T-helper 2 cell treated with Interferon-gamma antibody and Interleukin-4, amounts not matched to agents 100 ng/mL and 5 ng/mL, for 36 hours (primary cell): ENCODE measurements at regions not wholly inside any gene's neighbourhood (a gene's known extent, or its start where the extent isn't known, plus 50 kb on each side); places are given as distances from the start of the nearest gene placed in this dataset.

ENCODE experiments used
- intact Hi-C: fragments of 100-400 bp; cut with micrococcal nuclease; formaldehyde crosslinking; loops from one replicate; pipeline ENCODE4 v1.15.1; 2023

DNA sequence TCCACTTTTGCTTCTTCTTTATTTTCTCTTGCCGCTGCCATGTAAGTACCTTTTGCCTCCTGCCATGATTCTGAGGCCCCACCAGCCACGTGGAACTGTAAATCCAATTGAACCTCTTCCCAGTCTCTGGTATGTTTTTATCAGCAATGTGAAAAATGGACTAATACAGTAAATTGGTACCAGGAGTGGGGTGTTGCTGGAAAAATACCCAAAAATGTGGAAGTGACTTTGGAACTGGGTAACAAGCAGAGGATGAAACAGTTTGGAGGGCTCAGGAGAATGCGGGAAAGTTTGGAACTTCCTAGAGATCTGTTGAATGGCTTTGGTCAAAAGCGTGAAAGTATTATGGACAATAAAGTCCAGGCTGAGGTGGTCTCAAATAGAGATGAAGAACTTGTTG is 670.3 kb upstream of the ZWINT start:
- intact Hi-C loops = no loop called here

DNA sequence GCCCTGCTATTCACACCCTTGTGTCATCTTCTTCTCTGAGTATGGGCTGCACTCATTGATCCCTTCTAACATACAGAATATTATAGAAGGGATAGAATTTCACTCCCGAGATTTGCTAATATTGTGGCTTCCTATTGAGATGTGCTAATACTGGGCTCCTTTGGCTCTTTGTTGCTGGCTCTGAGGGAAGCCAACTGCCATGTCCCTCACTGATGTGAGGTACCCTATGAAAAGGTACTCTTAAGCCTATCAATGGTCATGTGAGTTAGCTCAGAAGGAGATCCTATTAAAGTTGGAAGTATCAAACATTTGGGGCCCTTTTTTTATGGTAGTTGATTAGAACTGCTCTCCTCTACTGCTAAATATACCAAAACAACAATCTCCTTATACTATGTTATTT is 665.2 kb upstream of the ZWINT start:
- intact Hi-C loops = no loop called here

DNA sequence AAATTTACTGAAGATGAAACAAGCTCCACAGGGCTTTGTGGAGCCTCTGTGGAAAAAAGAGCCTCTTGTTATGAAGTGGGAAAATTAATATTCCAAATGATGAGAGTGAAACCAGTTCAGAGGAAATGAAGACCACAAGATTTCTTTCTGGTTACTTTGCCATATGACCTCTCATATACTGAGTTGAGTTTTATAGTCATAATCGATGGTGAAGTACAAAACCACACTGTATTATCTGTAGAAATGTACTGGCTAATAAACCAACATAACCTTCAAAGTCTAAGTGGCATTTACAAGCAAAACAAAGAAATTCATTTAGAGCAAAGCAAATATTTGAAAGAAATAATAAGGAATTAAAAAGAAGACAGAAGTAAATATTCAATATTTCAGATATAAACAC is 662.6 kb upstream of the ZWINT start:
- intact Hi-C loops = no loop called here

DNA sequence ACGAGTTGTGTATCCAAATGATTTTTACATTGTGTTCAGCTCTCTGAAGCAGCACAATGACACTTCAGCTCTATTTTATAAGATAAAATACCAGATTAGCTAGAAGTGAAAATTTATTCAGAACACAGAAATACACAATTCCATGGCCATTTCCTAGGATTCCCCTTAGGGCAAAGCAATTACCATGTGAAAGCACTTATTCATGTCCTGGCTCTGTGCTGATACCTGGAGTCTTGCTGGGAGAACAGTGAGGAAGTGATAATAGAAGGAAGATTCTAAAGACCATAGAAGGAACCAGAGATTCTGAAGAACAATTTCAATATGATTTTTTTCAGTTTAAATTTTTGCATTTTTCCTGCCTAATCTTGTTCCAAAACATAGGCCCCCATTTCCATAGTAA is 657.4 kb upstream of the ZWINT start:
- intact Hi-C loops = no loop called here

DNA sequence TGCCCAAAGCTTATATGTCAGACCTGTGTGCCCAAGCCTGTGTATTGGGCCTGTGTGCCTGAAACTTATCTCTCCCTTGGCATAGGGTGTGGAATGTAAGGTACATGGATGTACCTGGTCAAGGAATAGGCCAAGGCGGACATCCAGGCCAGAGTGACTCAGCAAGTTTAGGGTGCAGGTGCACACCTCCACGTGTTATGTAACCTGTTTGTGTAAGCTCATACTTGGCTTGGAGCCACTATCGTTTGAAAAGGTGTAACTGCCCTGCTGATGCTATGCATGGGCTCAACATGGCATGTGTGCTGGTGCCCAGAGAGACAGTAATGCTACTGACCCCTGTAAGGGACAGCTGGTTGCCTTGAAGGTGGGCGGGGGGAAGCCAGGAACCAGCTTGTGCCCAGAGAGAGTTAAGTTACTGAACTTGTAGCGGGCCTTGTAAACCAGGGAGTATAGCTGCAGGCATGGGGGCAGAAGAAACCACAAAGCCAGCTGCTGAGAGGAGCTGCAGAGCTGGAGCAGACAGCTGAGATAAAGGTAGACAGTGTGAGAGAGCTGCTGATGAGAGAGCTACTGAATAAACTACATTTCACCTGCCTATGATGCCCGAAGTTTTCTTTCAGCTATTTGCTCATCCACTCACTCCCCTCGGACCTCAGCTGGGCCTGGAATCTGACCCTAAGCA is 656.4 kb upstream of the ZWINT start:
- intact Hi-C loops = no loop called here

DNA sequence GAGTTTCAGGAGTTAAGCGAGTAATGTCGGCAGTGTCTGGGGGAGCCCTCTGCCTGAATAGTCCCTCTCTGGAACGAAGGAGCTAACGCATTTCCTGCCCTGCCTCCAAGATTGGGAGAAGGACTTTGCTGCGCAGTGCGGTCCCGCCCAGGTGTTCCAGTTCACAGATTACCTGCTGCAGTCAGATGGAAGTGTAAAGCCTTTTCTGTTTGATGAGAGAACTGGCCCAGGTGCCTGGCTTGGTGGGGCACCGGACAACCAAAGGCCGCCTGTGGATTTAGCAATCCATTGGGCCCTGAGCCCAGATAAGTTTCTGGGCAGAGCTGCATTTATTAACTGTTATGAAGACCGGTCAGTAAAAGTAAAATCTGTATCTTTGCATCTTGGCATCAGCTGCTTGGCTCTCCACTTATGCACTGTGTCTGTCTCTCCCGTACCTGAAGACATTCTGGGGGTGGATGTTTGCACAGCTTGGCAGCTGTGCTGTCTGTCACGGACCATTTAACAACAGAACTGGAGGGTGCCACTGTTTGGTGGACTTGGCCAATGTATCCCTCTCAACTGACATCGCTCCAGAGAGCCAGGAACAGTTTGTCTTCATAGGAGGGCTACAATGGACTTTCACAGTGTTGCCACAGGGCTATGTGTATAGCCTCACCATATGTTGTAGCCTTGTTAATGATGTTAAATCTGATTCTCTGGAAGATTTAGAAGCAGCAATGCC is 654.7 kb upstream of the ZWINT start:
- intact Hi-C loops = no loop called here

DNA sequence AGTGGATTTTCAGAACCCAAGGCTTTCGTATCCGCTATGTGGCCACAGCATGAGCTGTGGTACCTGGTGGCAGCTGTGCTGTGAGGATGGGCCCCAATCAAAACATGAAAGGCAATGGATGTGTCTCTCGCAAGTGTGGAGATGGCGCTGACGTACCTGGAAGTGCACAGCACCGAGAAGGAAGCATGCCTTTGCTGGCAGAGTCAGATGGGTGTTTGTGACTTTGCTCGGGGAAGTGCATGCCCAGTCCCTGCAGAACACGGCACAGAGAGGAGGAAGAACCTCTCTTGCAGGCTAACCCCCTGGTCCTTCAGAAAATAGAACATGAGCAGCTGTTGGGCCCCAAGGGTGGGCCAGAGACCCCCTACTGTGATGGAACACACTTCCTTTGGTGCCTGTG is 654.1 kb upstream of the ZWINT start:
- intact Hi-C loops = no loop called here

DNA sequence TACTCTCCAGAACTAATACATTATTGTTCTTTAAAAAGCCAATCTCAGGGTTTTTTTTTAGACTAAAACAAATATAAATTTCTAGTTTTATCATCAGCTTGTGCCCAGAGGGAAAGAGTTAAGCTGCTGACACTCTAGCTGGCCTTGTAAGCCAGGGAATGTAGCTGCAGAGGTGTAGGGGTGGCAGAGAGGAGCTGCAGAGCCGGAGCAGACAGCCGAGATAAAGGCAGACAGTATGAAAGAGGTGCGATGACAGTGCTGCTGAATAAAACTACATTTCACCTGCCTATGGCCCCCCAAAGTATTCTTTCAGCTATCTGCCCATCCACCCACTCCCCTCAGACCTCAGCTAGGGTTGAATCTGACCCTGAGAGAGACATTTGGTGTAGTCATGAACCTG is 653.7 kb upstream of the ZWINT start:
- intact Hi-C loops = no loop called here

DNA sequence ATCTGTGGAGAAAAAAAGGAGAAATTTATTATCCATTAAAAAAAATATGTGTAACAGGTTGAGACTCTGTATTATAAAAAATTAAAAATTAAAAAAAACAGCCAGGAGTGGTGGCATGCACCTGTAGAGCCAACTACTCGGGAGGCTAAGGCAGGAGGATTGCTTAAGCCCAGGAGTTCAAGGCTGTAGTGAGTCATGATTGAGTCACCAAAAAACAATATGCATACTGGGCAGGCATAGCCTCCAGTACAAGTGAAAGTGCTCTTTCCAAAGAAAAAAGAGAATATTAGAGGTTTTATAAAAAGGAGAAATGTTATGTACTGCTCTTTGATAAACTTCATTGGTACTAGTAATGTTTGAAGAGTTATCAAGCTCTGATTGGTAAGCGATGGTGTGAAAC is 647.1 kb upstream of the ZWINT start:
- intact Hi-C loops = no loop called here

DNA sequence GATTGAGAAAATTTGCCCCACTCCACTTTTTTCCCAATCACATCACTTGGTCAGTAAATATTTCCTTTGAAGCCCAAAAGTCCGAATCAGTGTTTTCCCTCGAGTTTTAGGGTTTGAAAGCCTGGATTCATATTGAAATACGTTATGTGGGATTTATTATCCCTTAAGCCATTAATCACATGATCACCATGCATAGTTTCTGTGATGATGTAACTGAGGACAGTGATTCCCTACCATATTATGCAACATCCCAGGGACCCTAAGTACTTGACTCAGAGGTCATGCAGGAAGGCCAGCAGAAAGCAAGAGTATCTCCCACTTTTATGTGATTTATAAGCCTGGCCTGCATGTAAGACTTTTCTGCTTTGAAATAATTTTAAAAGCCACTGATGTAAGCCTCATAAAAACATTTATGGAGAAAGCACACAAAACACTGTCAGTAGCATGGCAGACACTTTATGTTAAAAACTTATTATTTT is 630.6 kb upstream of the ZWINT start:
- intact Hi-C loops = no loop called here

DNA sequence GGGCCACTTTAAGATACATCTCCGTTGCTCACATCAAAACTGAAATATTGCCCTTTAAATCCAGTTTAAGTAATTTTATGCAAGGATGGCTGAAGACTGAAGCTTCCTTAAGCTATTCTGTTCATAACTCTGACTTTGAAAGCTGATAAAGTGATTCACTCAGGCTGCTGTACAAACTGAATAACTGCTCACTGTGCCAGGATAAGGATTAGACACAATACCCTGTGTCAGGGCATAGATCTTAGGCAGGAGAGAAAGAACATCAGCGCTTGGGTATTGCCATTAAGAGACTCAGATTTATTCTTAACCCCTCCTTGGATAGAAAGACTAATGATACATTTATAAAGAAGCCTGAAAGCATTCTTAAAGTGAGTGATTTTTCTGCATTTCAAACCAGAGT is 614.5 kb upstream of the ZWINT start:
- intact Hi-C loops = no loop called here

DNA sequence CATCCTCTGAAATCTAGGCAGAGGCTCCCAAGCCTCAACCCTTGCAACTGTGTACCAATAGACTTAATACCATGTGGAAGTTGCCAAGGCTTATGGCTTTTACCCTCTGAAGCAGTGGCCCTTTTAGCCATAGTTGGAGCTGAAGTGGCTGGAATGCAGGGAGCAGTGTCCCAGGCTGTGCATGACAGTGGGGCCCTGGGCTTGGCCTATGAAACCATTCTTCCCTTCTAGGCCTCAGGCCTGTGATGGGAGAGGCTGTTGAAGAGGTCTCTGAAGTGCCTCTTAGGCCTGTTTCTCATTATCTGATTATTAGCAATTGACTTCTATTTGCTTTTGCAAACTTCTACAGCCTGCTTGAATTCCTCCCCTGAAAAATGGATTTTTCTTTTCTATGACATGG is 612.7 kb upstream of the ZWINT start:
- intact Hi-C loops = no loop called here

DNA sequence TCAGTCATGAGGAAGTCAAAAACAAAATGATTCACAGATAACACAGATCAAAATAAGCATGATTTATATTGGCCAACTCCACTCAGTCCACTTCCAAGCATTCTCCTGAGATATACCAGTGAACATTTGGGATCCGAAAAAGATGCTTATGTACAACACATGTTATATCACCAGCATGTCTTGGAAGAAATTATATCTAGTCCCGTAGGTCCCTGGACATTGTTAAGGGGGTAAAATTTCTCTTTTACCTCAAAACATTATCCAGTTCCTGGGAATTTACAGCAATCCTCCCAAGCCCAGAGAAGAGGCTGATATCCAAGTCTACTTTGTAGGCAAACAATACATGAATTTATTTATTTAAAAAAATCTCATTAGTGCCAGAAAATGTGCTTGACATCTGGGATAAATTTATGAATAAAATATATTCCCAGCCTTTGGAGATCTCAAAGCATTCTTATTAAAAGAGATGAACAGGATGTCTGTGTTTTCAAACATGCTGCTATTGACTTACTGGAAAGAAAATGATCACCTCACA is 582.2 kb upstream of the ZWINT start:
- intact Hi-C loops = no loop called here

DNA sequence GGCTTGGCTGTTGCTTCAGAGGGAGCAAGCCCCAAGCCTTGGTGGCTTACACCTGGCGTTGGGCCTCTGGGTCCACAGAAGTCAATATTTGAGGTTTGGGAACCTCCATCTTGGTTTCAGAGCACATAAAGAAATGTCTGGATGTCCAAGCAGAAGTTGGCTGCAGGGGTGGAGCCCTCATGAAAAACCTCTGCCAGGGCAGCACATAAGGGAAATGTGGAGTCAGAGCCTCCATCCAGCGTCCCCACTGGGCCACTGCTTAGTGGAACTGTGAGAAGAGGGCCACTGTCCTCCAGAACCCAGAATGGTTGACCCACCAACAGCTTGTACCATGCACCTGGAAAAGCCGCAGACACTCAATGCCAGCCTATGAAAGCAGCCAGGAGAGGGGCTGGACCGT is 573.5 kb upstream of the ZWINT start:
- intact Hi-C loops = no loop called here

DNA sequence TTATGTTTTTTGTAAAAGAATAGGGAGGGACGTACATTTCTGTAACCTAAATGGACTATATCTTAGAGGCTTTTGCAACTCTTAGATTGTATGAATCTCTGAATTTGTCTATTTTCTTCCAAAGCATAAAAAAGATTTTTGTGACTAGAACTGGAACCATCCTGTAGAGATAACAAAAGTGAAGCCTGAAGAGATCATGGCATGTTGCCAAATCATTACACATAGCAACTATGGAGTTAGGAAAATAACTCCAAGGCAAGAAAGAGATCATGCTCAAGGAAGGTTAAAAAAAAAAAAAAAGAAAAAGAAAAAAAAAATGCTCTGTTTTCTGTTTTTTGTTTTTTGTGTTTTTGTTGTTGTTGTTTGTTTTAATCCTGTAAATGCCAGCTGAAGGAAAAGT is 567.7 kb upstream of the ZWINT start:
- intact Hi-C loops = no loop called here

DNA sequence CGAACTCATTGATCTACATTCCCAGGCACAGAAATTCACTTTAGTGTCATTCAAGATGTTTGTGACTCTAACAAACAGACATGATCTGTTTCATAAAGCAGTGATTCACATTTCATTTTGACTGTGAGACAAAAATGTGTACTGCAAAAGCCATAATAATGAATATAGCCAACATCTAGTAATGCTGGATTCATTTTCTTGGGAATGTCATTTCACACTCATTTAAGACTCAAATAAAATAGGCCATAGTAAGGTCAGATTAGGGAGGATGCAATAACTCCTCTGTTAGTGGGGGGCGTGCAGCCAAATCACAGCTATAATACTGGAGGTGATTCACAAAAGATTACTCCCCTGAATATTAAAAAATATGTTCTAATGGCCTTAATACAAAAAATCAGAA is 566.6 kb upstream of the ZWINT start:
- intact Hi-C loops = no loop called here

DNA sequence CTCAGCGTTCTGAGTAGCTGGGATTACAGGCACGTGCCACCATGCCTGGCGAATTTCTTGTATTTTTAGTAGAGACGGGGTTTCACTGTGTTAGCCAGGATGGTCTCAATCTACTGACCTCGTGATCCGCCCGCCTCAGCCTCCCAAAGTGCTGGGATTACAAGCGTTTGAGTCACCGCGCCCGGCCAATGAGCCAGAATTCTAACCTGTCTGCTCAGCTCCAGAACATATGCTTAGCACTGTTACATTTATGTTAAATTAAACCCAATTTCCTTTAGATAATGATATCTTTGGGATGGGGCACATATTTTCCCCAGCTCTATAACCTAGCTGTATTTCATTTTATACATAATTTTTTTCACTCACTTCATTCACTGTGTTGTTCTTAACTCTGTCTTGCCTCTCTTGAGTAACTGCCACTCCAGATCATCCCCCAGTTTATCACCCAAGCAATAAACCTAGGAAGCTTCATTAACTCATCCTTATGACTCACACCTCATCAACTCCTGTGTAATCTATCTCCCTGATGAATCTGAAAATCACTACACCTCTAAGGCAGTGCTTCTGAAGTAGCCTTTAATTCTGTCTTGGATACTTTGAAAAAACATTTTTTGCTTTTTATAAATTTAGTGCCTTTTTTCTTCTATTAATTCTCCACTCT is 559.7 kb upstream of the ZWINT start:
- intact Hi-C loops = no loop called here

DNA sequence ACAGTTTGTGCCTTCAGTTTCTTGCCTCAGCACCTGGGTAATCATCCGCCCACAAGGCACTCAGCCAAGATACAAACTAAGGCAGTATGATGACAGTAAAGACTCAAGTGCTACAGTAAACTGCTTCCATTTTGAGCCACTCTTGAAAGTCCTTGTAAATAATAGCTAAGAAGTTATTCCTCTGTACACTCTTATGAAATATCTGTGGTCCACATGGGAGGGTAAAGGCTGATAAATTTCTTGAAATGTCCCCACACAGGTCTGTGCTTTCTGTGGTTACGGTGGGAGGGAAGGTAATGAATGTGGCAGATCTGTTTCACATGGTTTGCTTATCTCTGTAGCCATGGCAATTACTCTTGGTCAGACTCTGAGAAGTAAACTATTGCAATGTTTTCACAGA is 551.0 kb upstream of the ZWINT start:
- intact Hi-C loops = no loop called here

DNA sequence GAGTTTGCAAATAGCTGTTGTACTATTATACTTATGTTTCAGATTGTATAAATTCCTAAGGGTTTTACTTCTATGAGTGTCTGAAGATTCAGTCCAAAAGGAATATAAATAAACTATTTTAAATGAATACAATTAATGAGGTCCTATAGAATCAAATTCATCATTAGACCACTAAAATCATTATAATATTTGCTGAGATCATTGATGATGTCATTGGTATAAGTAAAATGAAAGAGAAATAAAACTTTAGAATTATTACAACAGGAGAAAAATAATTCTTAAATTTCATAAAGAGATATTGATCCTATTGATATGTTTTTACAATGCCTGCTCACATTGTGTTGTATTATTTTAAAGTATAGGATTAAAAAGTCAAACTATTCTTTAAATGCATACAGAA is 544.0 kb upstream of the ZWINT start:
- intact Hi-C loops = no loop called here

DNA sequence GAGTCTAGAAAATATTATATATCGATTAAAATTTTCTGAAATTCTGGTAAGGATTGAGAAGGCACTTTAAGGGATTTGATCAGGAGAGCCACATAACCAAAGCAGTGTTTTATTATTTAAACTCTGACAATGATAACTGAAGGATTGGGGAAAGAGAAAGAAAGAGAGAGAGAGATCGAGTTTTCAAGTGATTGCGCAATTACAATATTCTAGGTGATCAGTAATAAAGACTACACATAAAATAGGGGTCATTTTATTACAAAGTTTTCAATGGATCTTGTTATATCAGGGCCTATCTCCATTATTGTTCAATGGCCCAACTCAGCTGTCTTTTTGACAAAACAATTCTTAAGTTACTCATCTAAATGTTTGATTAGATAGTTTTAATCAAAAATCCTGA is 541.5 kb upstream of the ZWINT start:
- intact Hi-C loops = no loop called here

DNA sequence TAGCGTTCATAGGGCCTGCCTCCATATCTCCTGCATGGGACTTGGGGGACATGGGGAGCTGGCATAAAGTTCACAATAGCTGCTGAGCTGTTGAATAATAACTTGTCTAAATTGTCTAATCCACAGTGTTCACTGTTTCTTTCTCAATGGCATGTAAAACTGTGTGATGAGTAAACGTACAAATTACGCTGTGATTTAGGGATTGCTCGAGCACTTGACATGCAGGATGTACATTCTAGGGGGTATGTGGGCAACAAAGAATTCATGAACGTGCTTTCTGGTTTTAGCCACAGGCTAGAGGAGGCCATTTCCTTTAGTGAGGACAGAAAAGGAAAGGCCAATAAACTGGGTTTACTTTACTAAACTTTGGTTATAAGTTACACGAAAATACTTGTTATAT is 534.2 kb upstream of the ZWINT start:
- intact Hi-C loops = no loop called here

DNA sequence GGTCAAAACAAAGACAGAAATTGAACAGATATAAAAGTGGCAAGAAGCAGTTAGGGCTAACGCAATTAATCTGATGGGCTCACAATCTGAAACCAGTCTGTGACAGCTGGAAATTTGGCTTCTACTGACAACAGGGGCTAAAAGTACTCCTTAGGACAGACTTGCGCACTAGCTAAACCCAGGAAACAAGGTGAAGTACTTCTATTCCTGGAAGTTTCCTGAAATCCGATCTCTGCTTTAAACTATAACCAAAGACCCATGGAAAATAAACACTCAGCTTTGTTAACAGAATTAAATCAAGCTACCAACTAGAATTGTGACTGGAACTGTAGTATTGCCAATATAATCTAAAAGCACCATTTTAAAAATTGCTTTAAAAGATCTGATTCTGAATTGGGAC is 520.2 kb upstream of the ZWINT start:
- intact Hi-C loops = no loop called here

DNA sequence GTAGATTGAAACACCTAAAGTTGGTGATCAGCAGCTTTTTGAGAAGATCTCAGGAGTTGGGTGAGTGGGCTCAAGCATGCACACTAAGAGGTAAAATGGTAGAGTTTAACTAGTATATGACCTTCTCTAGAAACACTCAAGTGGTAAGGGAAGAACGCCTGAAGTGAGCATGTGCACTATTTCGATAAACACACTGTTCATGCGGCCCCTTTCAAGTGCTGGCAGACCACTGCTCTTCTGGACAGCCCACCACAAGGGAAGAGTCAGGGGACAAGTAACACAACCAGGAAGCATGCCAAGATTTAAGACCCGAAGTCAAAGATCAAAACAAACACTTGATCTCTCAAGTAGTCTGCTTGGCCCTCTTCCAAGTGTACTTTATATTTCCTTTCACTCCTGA is 519.5 kb upstream of the ZWINT start:
- intact Hi-C loops = no loop called here
